Kidney (tissue), 13 donors: ENCODE measurements at regions not wholly inside any gene's neighbourhood (a gene's known extent, or its start where the extent isn't known, plus 50 kb on each side); places are given as distances from the start of the nearest gene placed in this dataset.

Source experiments
- DNase-seq, 5 donors: peaks; one replicate each; pipeline ENCODE4 v3.0.0-alpha.2; 2013 to 2020
- FAIRE-seq: peaks from 2 replicates; lab custom pipeline; 2012; peaks lifted over from hg19 to GRCh38; lab: Jason Lieb, UNC
- H3K27ac ChIP-seq, 2 donors: one replicate each; pipeline ENCODE4 v1.7.0; 2013; ENCODE audit warnings: low read depth in 2 of 2, low read length in 2 of 2, inconsistent platforms in 1 of 2
- H3K27me3 ChIP-seq: one replicate; pipeline ENCODE4 v1.7.1; 2013; ENCODE audit warnings: low read length, inconsistent platforms; ENCODE audit not compliant: control insufficient read depth, insufficient read depth
- H3K36me3 ChIP-seq, 3 donors: one replicate each; pipeline versions ENCODE4 v1.7.0 to v1.7.1; 2013; ENCODE audit warnings: low read length in 3 of 3, control low read depth in 1 of 3, inconsistent platforms in 1 of 3; ENCODE audit not compliant: insufficient read depth in 3 of 3, control insufficient read depth in 2 of 3
- H3K4me1 ChIP-seq, 3 donors: one replicate each; pipeline versions ENCODE4 v1.7.0 to v1.7.1; 2013; ENCODE audit warnings: low read length in 3 of 3, inconsistent platforms in 1 of 3, low read depth in 1 of 3; ENCODE audit not compliant: control insufficient read depth in 2 of 3, insufficient read depth in 2 of 3
- H3K4me3 ChIP-seq, 3 donors: one replicate each; pipeline versions ENCODE4 v1.7.0 to v1.8.1; 2013; ENCODE audit warnings: low read length in 3 of 3, control low read depth in 1 of 3, inconsistent platforms in 1 of 3
- H3K9ac ChIP-seq, 3 donors: one replicate each; pipeline versions ENCODE4 v1.7.0 to v1.7.1; 2013; ENCODE audit warnings: low read length in 3 of 3, control low read depth in 1 of 3, inconsistent platforms in 1 of 3
- H3K9me3 ChIP-seq, 3 donors: one replicate each; pipeline versions ENCODE4 v1.7.0 to v1.7.1; 2013; ENCODE audit warnings: low read length in 3 of 3, control low read depth in 1 of 3, inconsistent platforms in 1 of 3; ENCODE audit not compliant: control insufficient read depth in 2 of 3, insufficient read depth in 1 of 3
- CTCF ChIP-seq: IDR thresholded peaks from 3 replicates; pipeline ENCODE4 v1.5.1; 2012; ENCODE audit warnings: mild to moderate bottlenecking, moderate library complexity, borderline replicate concordance; ENCODE audit not compliant: insufficient read depth; ENCODE audit errors: extremely low read depth
- intact Hi-C: fragments of 100-400 bp; cut with DNase I; formaldehyde crosslinking; loops from one replicate; pipeline ENCODE4 v1.11.1; 2022
- donor health status: control.
- donor health status: control.
- donor health status: control.
- donor health status: control.
- donor health status: control.
- donor health status: DM: yes; HTN: yes; CAD: no.
- donor health status: Normal renal cell carcinoma (clear cell type).

GRCh38 chr4:11598591-11598990, 169.9 kb upstream of the HS3ST1 start:
- no peaks in the 10 kb centered on the region for H3K36me3 ChIP-seq
- H3K9ac ChIP-seq: no peak overlapping the region
- no peak overlapping the region for H3K4me3 ChIP-seq
- peaks cover 0 to 6% (median 0%) of the 10 kb centered on the region in 3 donors for H3K4me1 ChIP-seq
- H3K27ac ChIP-seq: no peak overlapping the region
- no peak for DNase-seq
- intact Hi-C loops: no loop called here
- no peaks in the 10 kb centered on the region for H3K9me3 ChIP-seq
- no peaks in the 10 kb centered on the region for H3K27me3 ChIP-seq
- no peak for TF ChIP-seq CTCF
- no peak for FAIRE-seq

GRCh38 chr4:11597506-11597905, 168.8 kb upstream of the HS3ST1 start:
- no peak for FAIRE-seq
- no peak overlapping the region for H3K4me3 ChIP-seq

GRCh38 chr4:11596989-11597388, 168.3 kb upstream of the HS3ST1 start:
- DNase-seq: no peak
- Histone ChIP-seq H3K36me3 (no peaks in the 10 kb centered on the region), H3K4me1 (peaks cover 0 to 6% (median 0%) of the 10 kb centered on the region in 3 donors), H3K27ac (no peak overlapping the region), H3K4me3 (no peak overlapping the region), H3K9me3 (no peaks in the 10 kb centered on the region), H3K9ac (no peak overlapping the region), H3K27me3 (no peaks in the 10 kb centered on the region)
- intact Hi-C loops: no loop called here
- no peak for TF ChIP-seq CTCF
- no peak for FAIRE-seq

More at GRCh38 chr4:11597506-11597905, 168.8 kb upstream of the HS3ST1 start:
- no peaks in the 10 kb centered on the region for H3K27me3 ChIP-seq
- intact Hi-C loops: no loop called here
- no peak overlapping the region for H3K27ac ChIP-seq
- no peak for TF ChIP-seq CTCF
- H3K9me3 ChIP-seq: no peaks in the 10 kb centered on the region
- no peak overlapping the region for H3K9ac ChIP-seq
- H3K36me3 ChIP-seq: no peaks in the 10 kb centered on the region
- H3K4me1 ChIP-seq: peaks cover 0 to 6% (median 0%) of the 10 kb centered on the region in 3 donors
- DNase-seq: no peak

- Histone ChIP-seq H3K36me3 (no peaks in the 10 kb centered on the region), H3K9me3 (no peaks in the 10 kb centered on the region), H3K4me3 (no peak overlapping the region), H3K9ac (no peak overlapping the region), H3K4me1 (no peaks in the 10 kb centered on the region), H3K27ac (no peak overlapping the region), H3K27me3 (no peaks in the 10 kb centered on the region)
- intact Hi-C loops: no loop called here
- DNase-seq: peak in 1 of 5 donors; percentile 7
- no peak for TF ChIP-seq CTCF
- FAIRE-seq: no peak
Observed at GRCh38 chr4:11593576-11594116, 165.0 kb upstream of the HS3ST1 start.
